RWPE2 (cell line): ENCODE measurements at regions not wholly inside any gene's neighbourhood (a gene's known extent, or its start where the extent isn't known, plus 50 kb on each side); places are given as distances from the start of the nearest gene placed in this dataset.

Experiments
- ATAC-seq: fragments of 200-7000 bp; cut with Tn5 transposase; 3 replicates; pipeline ENCODE4 v1.9.1; 2021; ENCODE audit warnings: low read depth
- DNase-seq: peaks from one replicate; pipeline ENCODE4 v3.0.0-alpha.2; 2020; ENCODE audit warnings: low spot score
- H3K27ac ChIP-seq: fragments of 450-650 bp; 2 replicates; pipeline ENCODE4 v1.5.1; 2017; ENCODE audit warnings: mild to moderate bottlenecking; ENCODE audit not compliant: poor library complexity, severe bottlenecking
- H3K27me3 ChIP-seq: fragments of 250-450 bp; sonication (Bioruptor Pico); 2 replicates; pipeline ENCODE4 v1.5.1; 2021; ENCODE audit warnings: mild to moderate bottlenecking, moderate library complexity; ENCODE audit not compliant: insufficient read depth, poor library complexity, severe bottlenecking
- H3K36me3 ChIP-seq: fragments of 250-450 bp; sonication (Bioruptor Pico); 2 replicates; pipeline ENCODE4 v1.5.1; 2020; ENCODE audit warnings: low read depth, mild to moderate bottlenecking, moderate library complexity
- H3K4me1 ChIP-seq: fragments of 250-450 bp; sonication (Bioruptor Pico); 2 replicates; pipeline ENCODE4 v1.5.1; 2021; ENCODE audit warnings: mild to moderate bottlenecking, moderate library complexity; ENCODE audit not compliant: insufficient read depth, poor library complexity, severe bottlenecking
- H3K4me3 ChIP-seq: fragments of 250-450 bp; sonication (Bioruptor Pico); 2 replicates; pipeline ENCODE4 v1.5.1; 2021; ENCODE audit warnings: mild to moderate bottlenecking, moderate library complexity; ENCODE audit not compliant: severe bottlenecking
- H3K9me3 ChIP-seq: fragments of 250-450 bp; sonication (Bioruptor Pico); 2 replicates; pipeline ENCODE4 v1.5.1; 2021; ENCODE audit warnings: mild to moderate bottlenecking, moderate library complexity; ENCODE audit not compliant: severe bottlenecking
- CTCF ChIP-seq: fragments of 450-650 bp; IDR thresholded peaks from one replicate; pipeline ENCODE4 v1.5.1; 2017; ENCODE audit warnings: mild to moderate bottlenecking, moderate library complexity; ENCODE audit not compliant: poor library complexity, severe bottlenecking

DNA sequence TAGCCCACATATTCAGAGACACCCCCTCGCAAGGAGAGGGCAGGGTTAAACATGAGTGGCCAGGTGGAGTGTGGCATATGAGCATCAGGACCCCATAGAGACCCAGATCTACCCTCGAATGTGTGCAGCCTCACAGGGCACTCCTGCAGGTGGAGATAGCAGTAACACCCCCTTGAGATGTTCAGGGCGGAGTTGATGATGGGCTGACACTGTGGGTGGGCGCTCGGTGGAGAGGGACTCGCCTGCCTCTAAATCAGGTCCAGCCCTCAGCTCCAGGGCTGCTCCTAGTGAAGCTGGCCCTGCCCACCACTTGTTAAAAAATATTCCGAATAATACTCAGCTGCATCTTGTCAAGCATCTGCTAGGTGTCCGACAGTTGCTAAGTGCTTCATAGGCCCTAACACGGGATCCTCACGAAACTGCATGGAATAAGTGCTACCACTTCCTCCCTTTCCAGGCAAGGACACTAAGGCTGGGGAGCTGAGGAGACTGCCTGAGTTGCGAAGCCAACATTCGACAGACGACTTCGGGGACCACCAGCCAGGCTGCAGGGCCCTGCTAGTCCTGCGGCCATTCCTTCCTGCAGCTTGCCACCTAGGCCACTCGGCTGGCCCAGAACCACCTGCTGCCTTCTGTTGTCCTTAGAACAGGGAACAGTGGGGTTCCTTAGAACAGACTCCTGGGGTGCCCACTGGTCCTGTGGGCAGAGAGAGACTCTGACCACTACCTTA is 74.0 kb upstream of the WNT11 start:
- no peaks in the 10 kb centered on the region for H3K9me3 ChIP-seq
- DNase-seq: no peak
- TF ChIP-seq CTCF: no peak
- no peak overlapping the region for H3K27ac ChIP-seq
- no peaks in the 10 kb centered on the region for H3K36me3 ChIP-seq
- no peak for ATAC-seq
- H3K4me1 ChIP-seq: no peaks in the 10 kb centered on the region
- H3K27me3 ChIP-seq: no peaks in the 10 kb centered on the region
- no peak overlapping the region for H3K4me3 ChIP-seq

GRCh38 chr11:76279646-76280045 is 73.3 kb upstream of the WNT11 start:
- Histone ChIP-seq H3K27me3 (no peaks in the 10 kb centered on the region), H3K4me1 (no peaks in the 10 kb centered on the region), H3K36me3 (no peaks in the 10 kb centered on the region), H3K4me3 (no peak overlapping the region), H3K27ac (no peak overlapping the region), H3K9me3 (no peaks in the 10 kb centered on the region)
- ATAC-seq (no peak), DNase-seq (no peak)
- TF ChIP-seq CTCF: no peak

DNA sequence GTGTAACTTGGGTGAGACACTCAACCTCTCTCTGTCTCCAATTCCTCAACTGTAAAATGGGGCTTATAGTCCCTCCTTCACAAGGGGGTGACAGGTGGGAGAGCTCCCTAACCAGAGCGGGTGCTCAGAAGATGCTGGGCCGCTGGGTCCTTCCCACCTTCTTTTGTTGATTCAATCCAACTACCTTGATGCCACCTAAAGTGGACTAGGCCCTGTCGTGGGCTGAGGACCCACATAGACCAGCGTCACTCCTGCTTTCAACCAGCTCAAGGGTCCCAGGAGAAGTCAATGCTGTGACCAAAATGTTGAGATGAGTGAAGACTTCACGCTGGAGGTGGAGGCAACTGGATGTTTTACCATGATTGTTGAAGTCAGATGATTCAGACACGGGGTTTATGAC is 72.7 kb upstream of the WNT11 start:
- Histone ChIP-seq H3K9me3 (peaks cover 2% of the 10 kb centered on the region), H3K4me1 (no peaks in the 10 kb centered on the region), H3K4me3 (no peak overlapping the region), H3K27me3 (no peaks in the 10 kb centered on the region), H3K36me3 (no peaks in the 10 kb centered on the region), H3K27ac (no peak overlapping the region)
- ATAC-seq (no peak), DNase-seq (no peak)
- no peak for TF ChIP-seq CTCF

DNA sequence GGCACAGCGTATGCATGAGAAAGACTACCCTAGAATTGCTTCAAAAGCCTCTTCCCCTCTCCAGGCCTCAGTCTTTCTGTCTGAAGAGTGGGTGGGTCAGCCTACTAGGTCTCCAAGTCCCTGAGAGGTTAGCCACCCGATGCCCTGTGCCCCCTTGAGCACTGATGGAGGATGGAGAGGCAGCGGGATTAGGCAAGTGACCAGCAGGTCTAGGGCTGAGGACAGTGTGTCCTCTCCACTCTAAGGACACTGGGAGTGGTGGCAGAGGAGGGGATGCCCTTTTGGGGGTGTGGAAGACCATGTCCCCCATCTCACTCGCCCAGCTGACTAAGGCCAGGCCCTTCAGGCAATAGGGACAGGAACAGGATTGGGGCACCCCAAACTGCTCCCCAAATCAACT is 72.2 kb upstream of the WNT11 start:
- H3K9me3 ChIP-seq: peaks cover 3% of the 10 kb centered on the region
- no peaks in the 10 kb centered on the region for H3K27me3 ChIP-seq
- no peak for TF ChIP-seq CTCF
- H3K27ac ChIP-seq: no peak overlapping the region
- H3K36me3 ChIP-seq: no peaks in the 10 kb centered on the region
- no peaks in the 10 kb centered on the region for H3K4me1 ChIP-seq
- ATAC-seq (no peak), DNase-seq (no peak)
- no peak overlapping the region for H3K4me3 ChIP-seq
